HG02642 (cell line): ENCODE measurements at regions not wholly inside any gene's neighbourhood (a gene's known extent, or its start where the extent isn't known, plus 50 kb on each side); places are given as distances from the start of the nearest gene placed in this dataset.
"Not testable (repeated sequence)": the region's sequence is repeated elsewhere in the genome, so short reads cannot be mapped to it uniquely, and the experiment has no call there.

Source experiments
- ATAC-seq: cut with Tn5 transposase; IDR thresholded peaks from one replicate; pipeline ENCODE4 v1.9.1; 2021; ENCODE audit warnings: mild to moderate bottlenecking; ENCODE audit not compliant: unreplicated experiment, poor library complexity

- not testable (repeated sequence) for ATAC-seq
Measured at GRCh38 chr19:28130881-28131280, 1082.1 kb downstream of the UQCRFS1 start.

- ATAC-seq: no peak
Measured at GRCh38 chr19:28130066-28130511, 1082.9 kb downstream of the UQCRFS1 start.

- no peak for ATAC-seq
Measured at GRCh38 chr19:28128341-28128740, 1084.6 kb downstream of the UQCRFS1 start.

GRCh38 chr19:28126135-28126898 lies 1086.6 kb downstream of the UQCRFS1 start:
- ATAC-seq: no peak

- no peak for ATAC-seq
Measured at GRCh38 chr19:28122734-28123133, 1090.2 kb downstream of the UQCRFS1 start.

- ATAC-seq: no peak
Measured at GRCh38 chr19:28118235-28118634, 1094.7 kb downstream of the UQCRFS1 start.

- ATAC-seq: no peak
Measured at GRCh38 chr19:28117143-28117542, 1095.8 kb downstream of the UQCRFS1 start.

GRCh38 chr19:28116379-28116778 lies 1096.6 kb downstream of the UQCRFS1 start:
- ATAC-seq: not testable (repeated sequence)

GRCh38 chr19:28103921-28104320 lies 1109.0 kb downstream of the UQCRFS1 start:
- ATAC-seq: no peak

GRCh38 chr19:28084659-28085157 lies 1128.2 kb downstream of the UQCRFS1 start:
- ATAC-seq: not testable (repeated sequence)

GRCh38 chr19:28076628-28077027 lies 1136.3 kb downstream of the UQCRFS1 start:
- no peak for ATAC-seq

- ATAC-seq: no peak
Measured at GRCh38 chr19:28075229-28075628, 1137.7 kb downstream of the UQCRFS1 start.

- ATAC-seq: no peak
Measured at GRCh38 chr19:28074773-28075172, 1138.2 kb downstream of the UQCRFS1 start.

GRCh38 chr19:28067882-28068281 lies 1145.1 kb downstream of the UQCRFS1 start:
- no peak for ATAC-seq

- ATAC-seq: no peak
Measured at GRCh38 chr19:28066988-28067387, 1146.0 kb downstream of the UQCRFS1 start.

GRCh38 chr19:28066161-28066560 lies 1146.8 kb downstream of the UQCRFS1 start:
- no peak for ATAC-seq

GRCh38 chr19:28065026-28065425 lies 1147.9 kb downstream of the UQCRFS1 start:
- no peak for ATAC-seq

- no peak for ATAC-seq
Measured at GRCh38 chr19:28063702-28064101, 1149.2 kb downstream of the UQCRFS1 start.

- no peak for ATAC-seq
Measured at GRCh38 chr19:28061111-28061510, 1151.8 kb downstream of the UQCRFS1 start.

- ATAC-seq: not testable (repeated sequence)
Measured at GRCh38 chr19:28057026-28057425, 1155.9 kb downstream of the UQCRFS1 start.

GRCh38 chr19:28051047-28051446 lies 1161.9 kb downstream of the UQCRFS1 start:
- no peak for ATAC-seq

- no peak for ATAC-seq
Measured at GRCh38 chr19:28049875-28050274, 1163.1 kb downstream of the UQCRFS1 start.
